ENCODE measurements at regions not wholly inside any gene's neighbourhood (a gene's known extent, or its start where the extent isn't known, plus 50 kb on each side); places are given as distances from the start of the nearest gene placed in this dataset.

DNA sequence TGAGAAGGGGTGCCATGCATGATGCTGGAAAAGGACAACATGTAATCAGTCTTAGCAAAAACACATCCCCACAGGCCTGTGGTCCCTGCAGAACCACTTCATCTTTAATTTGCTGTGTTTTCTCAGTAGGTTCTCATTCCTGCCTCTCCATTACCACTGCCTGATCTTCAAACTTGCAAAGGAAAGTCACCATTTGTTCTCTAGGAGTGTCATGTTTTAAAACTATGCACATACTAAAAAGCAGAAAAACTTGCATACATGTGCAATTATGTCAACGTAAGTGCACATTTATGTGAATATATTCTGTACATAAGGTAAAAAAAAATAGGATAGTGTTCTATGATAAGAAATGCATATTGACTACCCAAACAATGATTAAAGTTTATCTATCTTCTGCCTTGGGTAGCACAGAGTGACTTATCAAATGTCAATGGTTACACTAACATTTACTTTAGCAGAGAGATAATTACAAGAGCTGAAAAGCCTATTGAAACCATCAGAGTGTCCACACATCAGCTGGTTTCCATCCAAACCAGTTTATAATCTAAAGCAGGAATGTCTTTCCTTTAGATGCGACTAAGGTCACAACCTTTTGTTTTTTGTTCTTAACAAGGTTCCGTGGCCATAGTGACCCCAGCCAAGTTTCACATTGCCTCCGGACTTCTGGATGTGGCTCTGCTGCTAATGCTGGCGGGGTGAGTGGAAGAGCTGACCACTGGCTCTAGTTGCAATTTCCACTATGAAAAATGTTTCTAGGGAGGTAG lies 58.7 kb upstream of the RMDN2 start:
- TF ChIP-seq TAF1 (IDR thresholded peaks at IDR 0.05; ENCODE audit: borderline replicate concordance, insufficient read depth, low read length) = no peak
- no peak for TF ChIP-seq POLR2AphosphoS5 (IDR thresholded peaks at IDR 0.05; ENCODE audit: low read depth, low read length)
- no peak for TF ChIP-seq SIN3A (IDR thresholded peaks at IDR 0.05; ENCODE audit: borderline replicate concordance, insufficient read depth, low read length)
- TF ChIP-seq FOXP2 (optimal IDR thresholded peaks at IDR 0.05; ENCODE audit: borderline replicate concordance, extremely low read depth, extremely low read length, insufficient read depth) = no peak
- TF ChIP-seq, protein P1, sequence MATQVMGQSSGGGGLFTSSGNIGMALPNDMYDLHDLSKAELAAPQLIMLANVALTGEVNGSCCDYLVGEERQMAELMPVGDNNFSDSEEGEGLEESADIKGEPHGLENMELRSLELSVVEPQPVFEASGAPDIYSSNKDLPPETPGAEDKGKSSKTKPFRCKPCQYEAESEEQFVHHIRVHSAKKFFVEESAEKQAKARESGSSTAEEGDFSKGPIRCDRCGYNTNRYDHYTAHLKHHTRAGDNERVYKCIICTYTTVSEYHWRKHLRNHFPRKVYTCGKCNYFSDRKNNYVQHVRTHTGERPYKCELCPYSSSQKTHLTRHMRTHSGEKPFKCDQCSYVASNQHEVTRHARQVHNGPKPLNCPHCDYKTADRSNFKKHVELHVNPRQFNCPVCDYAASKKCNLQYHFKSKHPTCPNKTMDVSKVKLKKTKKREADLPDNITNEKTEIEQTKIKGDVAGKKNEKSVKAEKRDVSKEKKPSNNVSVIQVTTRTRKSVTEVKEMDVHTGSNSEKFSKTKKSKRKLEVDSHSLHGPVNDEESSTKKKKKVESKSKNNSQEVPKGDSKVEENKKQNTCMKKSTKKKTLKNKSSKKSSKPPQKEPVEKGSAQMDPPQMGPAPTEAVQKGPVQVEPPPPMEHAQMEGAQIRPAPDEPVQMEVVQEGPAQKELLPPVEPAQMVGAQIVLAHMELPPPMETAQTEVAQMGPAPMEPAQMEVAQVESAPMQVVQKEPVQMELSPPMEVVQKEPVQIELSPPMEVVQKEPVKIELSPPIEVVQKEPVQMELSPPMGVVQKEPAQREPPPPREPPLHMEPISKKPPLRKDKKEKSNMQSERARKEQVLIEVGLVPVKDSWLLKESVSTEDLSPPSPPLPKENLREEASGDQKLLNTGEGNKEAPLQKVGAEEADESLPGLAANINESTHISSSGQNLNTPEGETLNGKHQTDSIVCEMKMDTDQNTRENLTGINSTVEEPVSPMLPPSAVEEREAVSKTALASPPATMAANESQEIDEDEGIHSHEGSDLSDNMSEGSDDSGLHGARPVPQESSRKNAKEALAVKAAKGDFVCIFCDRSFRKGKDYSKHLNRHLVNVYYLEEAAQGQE (IDR thresholded peaks at IDR 0.05; ENCODE audit: insufficient read depth in 1 of 2, low read depth in 2 of 2, low read length in 2 of 2) = no peak

DNA sequence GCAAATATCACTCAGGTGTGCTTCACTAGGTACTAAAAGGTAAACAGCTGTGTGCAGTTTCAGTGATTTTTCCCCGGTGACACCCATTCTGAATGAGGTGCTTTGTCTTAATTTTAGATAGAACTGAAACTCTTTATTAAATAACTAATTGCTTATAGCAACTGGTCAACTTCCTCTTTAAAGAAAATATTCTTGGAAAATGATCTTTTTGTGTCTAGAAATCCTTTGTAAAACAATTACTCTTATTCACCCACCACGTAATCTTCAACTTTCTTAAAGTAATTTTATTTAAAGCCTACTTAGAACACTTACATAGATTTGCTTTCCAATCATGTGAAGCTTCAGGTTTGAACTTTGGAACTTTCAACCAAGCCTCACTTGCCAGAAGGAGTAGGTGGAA lies 57.9 kb upstream of the RMDN2 start:
- TF ChIP-seq, protein P1 (IDR thresholded peaks at IDR 0.05; ENCODE audit: insufficient read depth in 1 of 2, low read depth in 2 of 2, low read length in 2 of 2) = no peak
- TF ChIP-seq POLR2AphosphoS5 (IDR thresholded peaks at IDR 0.05; ENCODE audit: low read depth, low read length) (no peak), FOXP2 (optimal IDR thresholded peaks at IDR 0.05; ENCODE audit: borderline replicate concordance, extremely low read depth, extremely low read length, insufficient read depth) (no peak), TAF1 (IDR thresholded peaks at IDR 0.05; ENCODE audit: borderline replicate concordance, insufficient read depth, low read length) (no peak), SIN3A (IDR thresholded peaks at IDR 0.05; ENCODE audit: borderline replicate concordance, insufficient read depth, low read length) (no peak)

- TF ChIP-seq, protein P1 (IDR thresholded peaks at IDR 0.05; ENCODE audit: insufficient read depth in 1 of 2, low read depth in 2 of 2, low read length in 2 of 2) = no peak
- TF ChIP-seq SIN3A (IDR thresholded peaks at IDR 0.05; ENCODE audit: borderline replicate concordance, insufficient read depth, low read length) = no peak
- no peak for TF ChIP-seq TAF1 (IDR thresholded peaks at IDR 0.05; ENCODE audit: borderline replicate concordance, insufficient read depth, low read length)
- TF ChIP-seq FOXP2 (optimal IDR thresholded peaks at IDR 0.05; ENCODE audit: borderline replicate concordance, extremely low read depth, extremely low read length, insufficient read depth) = no peak
- no peak for TF ChIP-seq POLR2AphosphoS5 (IDR thresholded peaks at IDR 0.05; ENCODE audit: low read depth, low read length)
These were observed 56.2 kb upstream of the RMDN2 start for GRCh38 chr2:37868866-37869265.

DNA sequence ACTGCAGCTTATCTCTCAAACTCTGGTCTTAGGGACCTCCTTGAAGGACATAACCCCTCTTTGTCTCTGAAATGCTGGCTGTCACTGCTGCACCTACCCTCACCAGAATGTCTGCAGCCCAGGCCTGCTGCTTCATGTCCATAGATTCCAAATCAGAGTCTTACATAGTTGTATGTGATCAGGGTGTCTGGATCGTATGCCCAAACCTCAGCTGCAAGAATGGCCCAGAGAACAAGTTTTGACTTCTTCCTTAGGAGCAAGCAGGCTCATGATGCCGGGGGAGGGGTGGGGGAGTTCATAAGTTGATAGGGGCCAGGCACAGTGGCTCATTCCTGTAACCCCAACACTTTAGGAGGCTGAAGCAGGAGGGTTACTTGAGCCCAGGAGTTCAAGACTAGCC lies 55.8 kb upstream of the RMDN2 start:
- TF ChIP-seq, protein P1 (IDR thresholded peaks at IDR 0.05; ENCODE audit: insufficient read depth in 1 of 2, low read depth in 2 of 2, low read length in 2 of 2) = no peak
- TF ChIP-seq FOXP2 (optimal IDR thresholded peaks at IDR 0.05; ENCODE audit: borderline replicate concordance, extremely low read depth, extremely low read length, insufficient read depth) (no peak), TAF1 (IDR thresholded peaks at IDR 0.05; ENCODE audit: borderline replicate concordance, insufficient read depth, low read length) (no peak), POLR2AphosphoS5 (IDR thresholded peaks at IDR 0.05; ENCODE audit: low read depth, low read length) (no peak), SIN3A (IDR thresholded peaks at IDR 0.05; ENCODE audit: borderline replicate concordance, insufficient read depth, low read length) (no peak)
